Thyroid gland (tissue), 4 donors: ENCODE measurements at regions not wholly inside any gene's neighbourhood (a gene's known extent, or its start where the extent isn't known, plus 50 kb on each side); places are given as distances from the start of the nearest gene placed in this dataset.

Experiments used
- DNase-seq, 2 donors: peaks; one replicate each; pipeline ENCODE4 v3.0.0-alpha.2; 2019
- H3K27ac ChIP-seq, 3 donors: fragments of 200-600 bp; sonication (generic); 1 replicate in 2 of 3; 2 replicates in 1 of 3; pipeline ENCODE4 v1.5.1; 2016 to 2019; ENCODE audit warnings: mild to moderate bottlenecking in 1 of 3, moderate library complexity in 1 of 3
- H3K27me3 ChIP-seq: fragments of 200-600 bp; sonication (generic); one replicate; pipeline ENCODE4 v1.5.1; 2019
- H3K36me3 ChIP-seq, 2 donors: fragments of 200-600 bp; sonication (generic); one replicate each; pipeline ENCODE4 v1.5.1; 2016 to 2019
- H3K4me1 ChIP-seq, 2 donors: fragments of 200-600 bp; sonication (generic); one replicate each; pipeline ENCODE4 v1.5.1; 2017 to 2019
- H3K4me3 ChIP-seq, 3 donors: fragments of 200-600 bp; sonication (generic); replicated peaks in 1 of 3; 1 replicate in 2 of 3; 2 replicates in 1 of 3; pipeline ENCODE4 v1.5.1; 2016; ENCODE audit warnings: mild to moderate bottlenecking in 1 of 3
- H3K9me3 ChIP-seq: fragments of 200-600 bp; sonication (generic); one replicate; pipeline ENCODE4 v1.5.1; 2017
- POLR2A ChIP-seq, 2 donors: fragments of 450-650 bp; IDR thresholded peaks; one replicate each; pipeline ENCODE4 v1.6.1; 2017; ENCODE audit warnings: antibody characterized with exemption in 2 of 2, mild to moderate bottlenecking in 2 of 2, moderate library complexity in 1 of 2
- WGBS, 2 donors: methylation state at CpG; one replicate each; pipeline ENCODE4 v1.1.5; 2017; 5-methylcytosine and 5-hydroxymethylcytosine counted together
- intact Hi-C: fragments of 100-400 bp; cut with DNase I; formaldehyde crosslinking; loops from one replicate; pipeline ENCODE4 v1.15.1; 2023
- TF ChIP-seq, protein P1 (sequence below), 6 experiments: fragments of 200-600 bp in 3 of 6; fragments of 450-650 bp in 3 of 6; sonication (generic) in 3 of 6; IDR thresholded peaks; one replicate each; pipeline ENCODE4 v1.5.1; 2016 to 2019; ENCODE audit warnings: antibody characterized with exemption in 6 of 6, mild to moderate bottlenecking in 2 of 6, inconsistent platforms in 1 of 6, moderate library complexity in 1 of 6

DNA sequence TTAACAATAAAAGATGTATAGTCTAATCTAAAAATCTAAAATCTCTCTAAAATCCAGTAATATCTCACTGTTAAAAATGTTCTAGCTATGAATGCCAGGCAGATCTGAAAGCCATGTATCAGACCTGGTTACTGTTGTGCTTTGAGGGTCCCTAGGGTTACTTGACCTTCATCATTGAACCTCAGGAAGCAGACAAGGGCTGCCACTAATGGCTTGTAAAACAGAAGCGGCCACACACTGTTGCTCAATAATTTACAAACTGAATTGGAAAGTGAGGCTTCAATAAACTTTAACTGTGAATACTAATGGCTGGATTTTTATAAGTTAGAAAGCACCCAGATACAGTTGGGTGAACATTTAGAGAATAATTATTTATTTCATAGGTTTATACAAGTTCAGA, 198.0 kb upstream of the RPS23 start:
- H3K27ac ChIP-seq, result no peak overlapping the region
- H3K4me1 ChIP-seq, result no peaks in the 10 kb centered on the region
- H3K9me3 ChIP-seq, result no peaks in the 10 kb centered on the region
- WGBS, 2 donors, result 57 to 70% methylated on average over 1 of the region's 1 CpG
- no peak for DNase-seq
- H3K36me3 ChIP-seq, result no peaks in the 10 kb centered on the region
- intact Hi-C loops, result no loop called here
- H3K4me3 ChIP-seq, result no peak overlapping the region
- TF ChIP-seq POLR2A (IDR thresholded peaks at IDR 0.05), result no peak
- TF ChIP-seq, protein P1, sequence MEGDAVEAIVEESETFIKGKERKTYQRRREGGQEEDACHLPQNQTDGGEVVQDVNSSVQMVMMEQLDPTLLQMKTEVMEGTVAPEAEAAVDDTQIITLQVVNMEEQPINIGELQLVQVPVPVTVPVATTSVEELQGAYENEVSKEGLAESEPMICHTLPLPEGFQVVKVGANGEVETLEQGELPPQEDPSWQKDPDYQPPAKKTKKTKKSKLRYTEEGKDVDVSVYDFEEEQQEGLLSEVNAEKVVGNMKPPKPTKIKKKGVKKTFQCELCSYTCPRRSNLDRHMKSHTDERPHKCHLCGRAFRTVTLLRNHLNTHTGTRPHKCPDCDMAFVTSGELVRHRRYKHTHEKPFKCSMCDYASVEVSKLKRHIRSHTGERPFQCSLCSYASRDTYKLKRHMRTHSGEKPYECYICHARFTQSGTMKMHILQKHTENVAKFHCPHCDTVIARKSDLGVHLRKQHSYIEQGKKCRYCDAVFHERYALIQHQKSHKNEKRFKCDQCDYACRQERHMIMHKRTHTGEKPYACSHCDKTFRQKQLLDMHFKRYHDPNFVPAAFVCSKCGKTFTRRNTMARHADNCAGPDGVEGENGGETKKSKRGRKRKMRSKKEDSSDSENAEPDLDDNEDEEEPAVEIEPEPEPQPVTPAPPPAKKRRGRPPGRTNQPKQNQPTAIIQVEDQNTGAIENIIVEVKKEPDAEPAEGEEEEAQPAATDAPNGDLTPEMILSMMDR (IDR thresholded peaks at IDR 0.05), result no peak
- H3K27me3 ChIP-seq, result no peaks in the 10 kb centered on the region

DNA sequence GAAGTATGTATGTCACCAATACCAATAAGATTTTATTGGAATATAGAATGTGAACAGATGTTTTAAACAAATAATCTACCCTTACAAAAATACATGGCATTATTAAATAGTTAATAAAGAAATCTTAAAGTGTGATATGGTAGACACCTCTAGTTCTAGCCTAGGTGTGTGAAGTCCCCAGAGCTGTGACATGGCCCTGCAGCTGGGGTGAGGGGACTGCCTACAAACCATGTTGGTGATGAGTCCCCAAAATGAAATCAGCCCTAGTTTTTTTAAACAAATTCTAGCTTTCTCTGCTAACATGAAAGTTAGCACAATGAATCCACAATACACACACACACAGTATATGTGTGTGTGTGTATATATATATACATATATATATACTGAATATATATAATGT, 195.1 kb upstream of the RPS23 start:
- no peak overlapping the region for H3K27ac ChIP-seq
- no peaks in the 10 kb centered on the region for H3K36me3 ChIP-seq
- no peaks in the 10 kb centered on the region for H3K4me1 ChIP-seq
- H3K9me3 ChIP-seq, result no peaks in the 10 kb centered on the region
- intact Hi-C loops, result no loop called here
- no peak for DNase-seq
- H3K27me3 ChIP-seq, result no peaks in the 10 kb centered on the region
- H3K4me3 ChIP-seq, result no peak overlapping the region
- TF ChIP-seq, protein P1 (IDR thresholded peaks at IDR 0.05), result no peak
- TF ChIP-seq POLR2A (IDR thresholded peaks at IDR 0.05), result no peak

DNA sequence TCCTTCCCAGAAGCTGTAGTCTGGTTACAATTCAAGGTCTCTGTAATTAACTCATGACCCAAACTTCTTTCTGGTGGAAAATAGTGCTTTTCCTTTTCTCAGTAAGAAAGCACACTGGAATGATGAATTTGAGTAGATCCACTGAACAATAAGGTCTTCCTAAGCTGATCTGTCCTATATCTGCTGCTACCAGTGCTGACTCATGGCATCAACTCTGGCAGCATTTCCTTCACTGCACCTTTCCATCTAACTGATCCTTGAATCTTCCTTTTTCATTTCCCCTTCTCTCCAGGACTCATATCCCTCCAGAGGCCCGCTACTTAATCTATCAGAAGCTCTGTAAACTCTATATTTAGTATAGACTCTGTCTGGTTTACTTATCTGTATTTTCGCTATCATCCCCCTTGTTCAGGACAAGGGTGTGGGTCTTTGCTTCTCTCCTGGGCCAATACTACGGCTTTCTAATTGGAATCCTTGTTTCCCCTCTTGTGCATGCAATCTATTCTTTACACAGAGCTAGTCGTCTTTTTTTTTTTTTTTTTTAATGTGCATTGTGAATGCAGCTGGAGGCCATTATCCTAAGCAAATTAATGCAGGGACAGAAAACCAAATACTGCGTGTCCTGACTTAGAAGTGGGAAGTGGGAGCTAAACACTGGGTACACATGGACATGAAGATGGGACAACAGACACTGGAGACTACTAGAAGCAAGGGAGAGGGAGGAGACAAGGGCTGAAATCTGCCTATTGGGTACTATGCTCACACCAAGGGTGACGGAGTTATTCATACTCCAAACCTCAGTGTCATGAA, 192.2 kb upstream of the RPS23 start:
- DNase-seq, result no peak
- no peak overlapping the region for H3K27ac ChIP-seq
- no peaks in the 10 kb centered on the region for H3K27me3 ChIP-seq
- intact Hi-C loops, result no loop called here
- no peaks in the 10 kb centered on the region for H3K9me3 ChIP-seq
- 86 to 87% methylated on average over 6 of the region's 6 CpGs for WGBS, 2 donors
- H3K4me1 ChIP-seq, result no peaks in the 10 kb centered on the region
- H3K4me3 ChIP-seq, result no peak overlapping the region
- no peak for TF ChIP-seq POLR2A (IDR thresholded peaks at IDR 0.05)
- TF ChIP-seq, protein P1 (IDR thresholded peaks at IDR 0.05), result no peak
- H3K36me3 ChIP-seq, result no peaks in the 10 kb centered on the region

DNA sequence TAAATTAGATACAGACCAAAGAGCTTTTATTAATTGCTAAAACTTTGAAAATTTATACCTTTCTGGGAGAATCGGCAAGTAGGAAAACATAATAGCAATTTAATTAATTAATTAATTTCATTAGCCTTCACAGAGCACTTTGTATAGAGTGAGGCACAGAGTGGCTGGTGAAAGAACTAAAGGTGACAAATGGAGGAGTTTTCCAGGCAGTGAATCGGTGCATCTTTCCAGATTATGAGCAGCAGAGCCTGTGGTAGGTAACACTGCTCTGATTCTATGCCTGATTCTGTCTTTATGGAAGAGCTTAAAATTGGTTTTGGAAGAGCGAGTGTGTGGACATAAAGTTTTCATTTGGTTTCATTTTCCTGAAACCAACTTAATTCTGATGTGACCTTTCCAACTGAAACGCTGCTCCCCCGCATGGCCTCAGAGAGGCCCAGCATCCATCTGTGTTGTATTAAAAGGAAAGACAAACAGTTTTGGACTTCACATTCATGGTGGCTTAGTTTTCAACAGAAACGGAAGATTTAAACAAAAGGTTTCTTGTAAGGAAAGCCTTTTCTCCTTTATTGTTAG, 188.9 kb upstream of the RPS23 start:
- Histone ChIP-seq H3K9me3 (no peaks in the 10 kb centered on the region), H3K27ac (no peak overlapping the region), H3K4me3 (no peak overlapping the region), H3K4me1 (no peaks in the 10 kb centered on the region), H3K27me3 (no peaks in the 10 kb centered on the region), H3K36me3 (no peaks in the 10 kb centered on the region)
- 75 to 83% methylated on average over 6 of the region's 6 CpGs for WGBS, 2 donors
- TF ChIP-seq, protein P1 (IDR thresholded peaks at IDR 0.05), result no peak
- TF ChIP-seq POLR2A (IDR thresholded peaks at IDR 0.05), result no peak
- peak in 1 of 2 donors; percentile 4 for DNase-seq
- intact Hi-C loops, result no loop called here

DNA sequence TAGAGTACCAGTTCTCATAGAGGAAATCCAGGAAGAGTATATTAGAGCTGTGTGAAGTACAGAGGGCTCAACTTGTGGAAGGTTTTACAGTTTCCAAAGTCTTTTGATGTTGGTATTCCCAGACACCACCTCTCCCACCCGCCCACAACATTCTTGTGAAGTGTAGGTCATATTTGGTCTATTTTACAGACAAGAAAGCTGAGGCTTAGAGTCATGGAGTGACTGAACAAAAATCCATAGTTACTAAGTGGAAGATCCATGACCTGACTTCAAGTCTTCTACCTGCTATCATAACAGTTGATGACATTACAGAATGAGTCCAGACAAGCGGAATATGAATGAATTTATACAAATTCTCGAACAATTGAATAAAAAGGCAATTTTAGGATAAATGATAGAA, 187.1 kb upstream of the RPS23 start:
- intact Hi-C loops, result no loop called here
- 94 to 95% methylated on average over 3 of the region's 3 CpGs for WGBS, 2 donors
- TF ChIP-seq POLR2A (IDR thresholded peaks at IDR 0.05), result no peak
- TF ChIP-seq, protein P1 (IDR thresholded peaks at IDR 0.05), result no peak

More for the DNA sequence above, 187.1 kb upstream of the RPS23 start:
- no peak overlapping the region for H3K4me3 ChIP-seq
- H3K36me3 ChIP-seq, result no peaks in the 10 kb centered on the region
- H3K27ac ChIP-seq, result no peak overlapping the region
- DNase-seq, result no peak
- H3K27me3 ChIP-seq, result no peaks in the 10 kb centered on the region
- no peaks in the 10 kb centered on the region for H3K9me3 ChIP-seq
- H3K4me1 ChIP-seq, result no peaks in the 10 kb centered on the region
